Activated CD4-positive, alpha-beta T cell treated with anti-CD3 and anti-CD28 coated beads, Interleukin-2, amount 50 U/mL, for 24 hours (primary cell): ENCODE measurements at regions not wholly inside any gene's neighbourhood (a gene's known extent, or its start where the extent isn't known, plus 50 kb on each side); places are given as distances from the start of the nearest gene placed in this dataset.
"Not testable (repeated sequence)": the region's sequence is repeated elsewhere in the genome, so short reads cannot be mapped to it uniquely, and the experiment has no call there.

Experiments used
- DNase-seq, 2 donors: peaks; one replicate each; pipeline ENCODE4 v3.0.0-alpha.2; 2020; ENCODE audit warnings: low read depth in 1 of 2, low spot score in 1 of 2

DNA sequence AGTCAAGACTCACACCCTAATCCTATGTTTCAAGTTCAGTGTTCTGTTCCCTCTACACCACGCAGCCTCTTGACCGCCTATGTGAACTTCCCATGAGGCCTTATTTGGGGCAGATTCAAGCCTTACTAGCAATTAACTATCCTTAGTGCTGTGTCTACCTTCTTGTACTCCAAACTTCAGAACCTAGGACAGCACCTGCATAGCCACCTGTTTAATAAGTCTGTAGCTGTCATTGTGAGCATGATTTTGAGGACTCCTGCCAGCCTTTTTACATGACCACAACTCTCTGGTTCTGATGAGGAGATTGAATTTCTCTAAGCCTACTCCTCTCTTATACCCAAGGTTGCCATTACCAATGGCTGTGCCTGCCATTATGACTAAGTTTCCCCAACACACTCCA lies 50.8 kb upstream of the PCSK1 start:
- no peak for DNase-seq

DNA sequence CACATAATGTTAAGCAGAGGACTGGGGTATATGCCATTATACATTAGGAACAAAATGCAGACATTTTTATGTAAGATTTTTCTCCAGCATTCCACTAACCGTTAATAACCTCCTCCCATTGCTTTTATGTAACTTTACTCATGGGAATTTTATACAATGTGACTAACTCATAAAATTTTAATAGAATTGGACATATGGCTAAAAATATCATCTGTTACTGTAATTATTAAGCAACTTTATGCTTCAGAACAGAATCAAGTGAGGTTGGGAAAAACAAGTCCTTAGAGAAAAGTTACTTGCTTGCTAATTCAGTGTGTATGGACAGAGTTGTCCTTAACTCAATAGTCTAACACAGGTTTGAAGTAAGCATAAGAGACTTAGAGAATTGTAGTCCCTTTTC lies 54.8 kb upstream of the PCSK1 start:
- DNase-seq: no peak

DNA sequence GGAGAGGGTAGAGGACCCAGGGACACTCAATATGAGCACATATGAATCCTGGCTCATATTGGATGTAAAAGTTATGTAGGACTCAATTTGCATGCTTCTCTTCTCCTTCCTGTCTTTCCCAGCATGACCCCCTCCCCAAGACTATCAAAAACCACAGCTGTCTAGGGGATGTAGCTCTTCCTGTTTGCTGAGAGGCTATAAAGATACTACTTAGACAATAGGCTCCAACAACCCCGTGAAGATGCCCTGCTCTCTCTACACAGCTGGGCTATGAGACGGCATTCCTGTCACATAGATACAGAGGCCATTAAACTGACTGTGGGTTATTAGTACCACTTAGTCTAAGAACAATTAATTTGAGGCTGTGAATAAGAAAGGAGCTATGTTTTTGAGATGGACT lies 56.5 kb upstream of the PCSK1 start:
- no peak for DNase-seq

DNA sequence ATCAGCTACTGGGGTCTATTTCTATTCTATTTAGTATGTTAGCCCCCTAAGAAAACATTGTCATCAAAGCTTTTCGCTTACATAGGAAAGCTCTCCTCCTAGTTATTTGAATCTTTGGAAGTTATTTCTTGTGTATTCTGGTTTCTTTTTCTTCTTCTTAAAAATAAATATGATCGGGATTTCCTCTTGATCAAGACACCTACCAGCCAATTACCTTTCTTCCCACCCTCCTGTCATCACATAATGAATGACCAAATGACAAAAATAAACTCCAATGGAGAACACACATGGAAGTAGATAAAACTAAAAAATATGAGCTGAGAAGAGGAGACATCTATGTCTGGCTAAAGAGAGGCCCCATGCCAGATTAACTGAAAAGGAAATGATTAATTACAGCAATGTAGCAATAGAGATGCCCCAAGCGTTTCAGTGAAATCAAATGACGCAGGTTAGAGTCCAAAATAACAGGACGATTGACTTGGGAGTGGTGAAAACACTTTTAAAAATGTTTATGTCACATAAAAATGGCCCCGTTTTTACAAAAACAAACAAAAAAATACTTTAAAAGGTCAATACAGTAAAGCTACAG lies 59.5 kb upstream of the PCSK1 start:
- no peak for DNase-seq

DNA sequence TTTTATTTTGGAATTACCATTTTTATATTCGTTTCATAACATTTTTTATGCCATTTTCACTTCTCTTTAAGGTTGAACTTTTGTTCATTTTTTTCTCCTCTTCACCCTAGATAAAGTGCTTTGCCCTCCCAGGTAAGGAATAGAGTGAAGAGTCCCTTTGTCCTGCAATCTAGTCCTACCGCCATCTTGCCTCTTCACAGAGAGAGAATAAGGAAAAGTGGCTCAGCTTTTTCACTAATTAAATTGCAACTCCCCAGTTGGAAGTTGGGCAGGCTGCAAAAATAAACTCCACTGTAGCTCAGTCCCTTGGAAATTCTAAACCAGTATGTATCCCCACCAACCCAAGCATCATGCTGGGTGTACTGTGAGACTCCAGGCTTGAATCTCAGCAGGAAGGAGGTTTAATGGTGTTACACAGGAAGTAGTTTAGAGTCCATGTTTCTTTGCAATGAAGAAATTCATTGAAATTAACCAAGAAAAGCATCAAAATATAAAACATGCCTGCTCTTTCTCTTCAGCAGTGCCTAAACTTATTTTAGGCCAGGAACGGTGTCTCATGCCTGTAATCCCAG lies 60.3 kb upstream of the PCSK1 start:
- no peak for DNase-seq

DNA sequence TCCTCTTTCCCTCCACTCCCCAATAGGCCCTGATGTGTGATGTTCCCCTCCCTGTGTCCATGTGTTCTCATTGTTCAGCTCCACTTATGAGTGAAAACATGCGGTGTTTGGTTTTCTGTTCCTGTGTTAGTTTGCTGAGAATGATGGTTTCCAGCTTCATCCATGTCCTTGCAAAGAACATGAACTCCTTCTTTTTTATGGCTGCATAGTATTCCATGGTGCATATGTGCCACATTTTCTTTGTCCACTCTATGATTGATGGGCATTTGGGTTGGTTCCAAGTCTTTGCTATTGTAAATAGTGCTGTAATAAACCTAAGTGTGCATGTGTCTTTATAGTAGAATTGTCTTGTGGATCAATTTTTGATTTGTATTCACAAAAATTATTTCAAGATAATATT lies 62.4 kb upstream of the PCSK1 start:
- not testable (repeated sequence) for DNase-seq

DNA sequence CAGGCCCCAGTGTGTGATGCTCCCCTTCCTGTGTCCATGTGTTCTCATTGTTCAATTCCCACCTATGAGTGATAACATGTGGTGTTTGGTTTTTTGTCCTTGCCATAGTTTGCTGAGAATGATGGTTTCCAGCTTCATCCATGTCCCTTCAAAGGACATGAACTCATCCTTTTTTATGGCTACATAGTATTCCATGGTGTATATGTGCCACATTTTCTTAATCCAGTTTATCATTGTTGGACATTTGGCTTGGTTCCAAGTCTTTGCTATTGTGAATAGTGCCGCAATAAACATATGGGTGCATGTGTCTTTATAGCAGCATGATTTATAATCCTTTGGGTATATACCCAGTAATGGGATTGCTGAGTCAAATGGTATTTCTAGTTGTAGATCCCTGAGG lies 64.0 kb upstream of the PCSK1 start:
- DNase-seq: not testable (repeated sequence)

DNA sequence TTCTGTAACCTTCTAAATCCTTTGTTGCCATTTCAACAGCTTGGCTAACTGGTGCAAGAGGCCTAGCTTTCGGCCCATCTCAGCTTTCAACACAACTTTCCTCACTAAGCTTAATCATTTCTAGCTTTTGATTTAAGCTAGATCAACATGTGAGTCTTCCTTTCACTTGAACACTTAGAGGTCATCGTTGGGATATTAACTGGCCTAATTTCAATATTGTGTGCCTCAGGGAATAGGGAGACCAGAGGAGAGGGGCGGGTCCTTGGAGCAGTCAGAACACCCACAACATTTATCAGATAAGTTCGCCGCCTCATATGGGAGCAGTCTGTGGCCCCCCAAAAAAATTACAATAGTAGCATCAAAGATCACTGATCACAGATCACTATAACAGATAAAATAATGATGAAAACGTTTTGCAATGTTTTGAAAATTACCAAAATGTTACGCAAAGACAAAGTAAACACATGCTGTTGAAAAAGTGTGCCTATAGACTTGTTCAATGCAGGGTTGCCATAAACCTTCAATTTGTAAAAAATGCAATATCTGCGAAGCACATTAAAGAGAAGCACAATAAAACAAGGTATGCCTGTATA lies 66.8 kb upstream of the PCSK1 start:
- DNase-seq: no peak

DNA sequence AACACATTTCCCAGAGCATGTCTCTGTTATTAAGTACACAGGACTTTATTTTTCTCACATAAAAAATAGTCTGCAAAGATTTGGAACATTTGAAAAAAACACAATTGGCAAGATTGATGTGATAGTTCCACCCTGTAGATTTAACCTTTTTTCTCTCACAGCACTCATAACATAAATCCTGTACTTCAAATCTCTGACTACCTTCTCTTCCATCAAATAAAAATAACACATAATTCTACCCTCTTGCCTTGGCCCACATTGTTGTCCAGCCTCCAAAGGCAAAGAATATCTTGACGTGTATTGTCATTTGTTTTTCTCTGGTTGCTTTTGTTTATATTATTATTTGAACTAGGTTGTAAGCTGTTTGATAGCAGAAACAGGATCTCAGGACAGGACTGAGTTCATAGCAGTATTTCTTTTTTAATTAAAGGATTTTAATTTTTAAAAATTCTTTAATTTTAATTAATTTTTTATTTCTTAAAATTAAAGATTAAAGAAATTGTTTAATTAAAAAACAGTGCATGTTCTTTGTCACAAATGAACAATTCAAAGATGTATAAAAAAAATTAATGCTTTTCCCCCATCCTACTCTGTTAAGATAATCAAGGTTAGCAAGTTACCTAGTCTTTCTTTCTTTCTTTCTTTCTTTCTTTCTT lies 69.1 kb upstream of the PCSK1 start:
- DNase-seq: no peak

DNA sequence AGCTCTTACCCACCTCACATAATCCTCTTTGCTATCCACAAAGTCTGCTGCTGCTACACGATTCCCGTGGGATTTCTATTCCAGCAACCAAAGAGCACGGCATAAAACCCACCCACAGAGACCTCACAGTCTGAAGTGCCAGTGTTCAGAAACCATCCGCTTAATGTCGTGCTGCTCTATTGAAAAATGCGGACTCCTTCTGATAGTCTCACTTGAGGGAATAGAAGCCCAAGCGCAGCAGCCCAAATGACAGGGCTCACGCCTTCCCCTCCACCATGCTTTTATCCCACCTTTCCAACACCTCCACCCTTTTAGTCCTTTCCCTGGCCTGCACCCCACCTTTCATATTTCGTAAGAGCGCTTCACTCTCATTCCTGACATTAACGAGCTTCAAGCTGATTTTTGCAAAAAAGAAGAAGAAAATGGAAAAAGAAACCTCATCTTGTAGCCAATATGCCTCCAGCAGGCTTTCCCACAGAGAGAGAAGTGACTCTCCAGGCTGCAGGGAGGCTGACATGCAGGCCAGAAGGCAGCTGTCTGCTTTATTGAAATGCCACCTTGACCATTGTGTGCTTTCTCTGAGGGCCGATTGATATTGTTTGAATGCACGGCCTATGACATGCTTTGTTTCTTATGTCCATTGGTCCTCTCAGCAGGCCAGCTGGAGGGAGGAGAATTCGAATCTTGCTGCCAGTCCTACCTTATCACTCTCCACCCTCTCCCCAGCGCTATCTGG lies 70.6 kb upstream of the PCSK1 start:
- no peak for DNase-seq

DNA sequence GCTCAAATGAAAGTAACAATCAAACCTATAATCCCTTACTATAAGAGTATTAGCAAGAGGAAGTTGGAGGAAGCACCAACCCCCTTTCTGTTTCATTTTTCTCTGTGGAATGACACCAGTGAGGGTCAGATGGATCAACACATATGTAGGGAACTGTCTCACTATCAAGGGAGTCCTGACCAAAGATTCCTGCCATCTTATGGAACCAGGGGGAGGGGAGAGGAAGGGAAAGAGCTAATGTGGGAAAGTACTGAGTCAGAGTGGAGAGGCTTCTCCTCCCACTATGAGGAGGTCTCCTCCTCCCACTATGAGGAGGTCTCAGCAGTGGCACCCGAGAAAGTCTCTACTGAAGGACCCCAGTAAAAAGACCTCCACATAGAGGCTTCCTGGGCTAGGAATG lies 73.3 kb upstream of the PCSK1 start:
- no peak for DNase-seq

DNA sequence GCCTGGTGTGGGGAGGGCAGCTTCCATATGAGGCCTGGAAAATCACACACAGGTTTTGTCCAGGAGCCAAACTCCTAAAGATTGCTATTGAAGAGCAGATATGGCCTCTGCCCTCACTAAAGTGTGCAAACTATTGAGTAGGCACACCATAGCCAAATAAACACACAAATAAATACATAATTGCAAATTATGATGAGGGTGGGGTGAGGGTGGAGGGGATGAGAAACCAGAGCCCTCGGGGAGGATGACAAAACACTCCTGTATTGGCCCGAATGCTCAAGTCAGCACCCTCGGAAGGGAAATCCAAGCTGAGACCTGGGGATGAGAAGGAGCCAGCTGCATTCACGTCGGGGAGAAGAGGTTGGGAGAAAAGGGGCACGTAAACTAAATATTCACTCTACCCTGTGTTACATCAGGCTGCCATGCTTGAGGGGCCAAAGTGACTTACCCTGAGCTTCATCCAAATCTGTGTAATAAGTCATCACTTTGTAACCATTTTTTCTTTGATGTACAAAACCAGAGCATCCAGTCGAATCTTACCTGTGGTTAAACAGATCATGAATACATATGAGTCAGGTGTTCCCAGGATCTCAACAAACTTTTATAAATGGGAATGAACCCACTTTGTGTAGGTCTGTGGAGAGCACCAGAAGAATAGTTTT lies 73.9 kb upstream of the PCSK1 start:
- DNase-seq: no peak

DNA sequence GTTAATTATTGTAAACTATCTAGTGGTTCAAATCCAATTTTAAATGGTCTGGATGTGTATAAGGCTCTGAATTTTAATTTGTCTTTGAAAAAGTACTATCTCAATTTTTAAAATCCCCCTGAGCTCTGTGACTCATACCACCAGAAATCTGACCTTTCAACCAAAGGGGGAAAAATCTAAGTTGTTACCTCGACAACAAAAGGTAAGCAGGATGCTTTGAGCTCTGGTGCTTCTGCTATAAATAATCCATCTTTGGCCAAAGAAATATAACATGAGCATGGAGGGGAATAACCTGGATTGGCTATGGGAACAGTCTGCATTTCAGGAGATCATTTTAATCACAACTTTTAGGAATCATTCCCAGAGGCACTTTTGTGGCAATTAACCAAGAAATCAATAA lies 76.3 kb upstream of the PCSK1 start:
- DNase-seq: no peak

DNA sequence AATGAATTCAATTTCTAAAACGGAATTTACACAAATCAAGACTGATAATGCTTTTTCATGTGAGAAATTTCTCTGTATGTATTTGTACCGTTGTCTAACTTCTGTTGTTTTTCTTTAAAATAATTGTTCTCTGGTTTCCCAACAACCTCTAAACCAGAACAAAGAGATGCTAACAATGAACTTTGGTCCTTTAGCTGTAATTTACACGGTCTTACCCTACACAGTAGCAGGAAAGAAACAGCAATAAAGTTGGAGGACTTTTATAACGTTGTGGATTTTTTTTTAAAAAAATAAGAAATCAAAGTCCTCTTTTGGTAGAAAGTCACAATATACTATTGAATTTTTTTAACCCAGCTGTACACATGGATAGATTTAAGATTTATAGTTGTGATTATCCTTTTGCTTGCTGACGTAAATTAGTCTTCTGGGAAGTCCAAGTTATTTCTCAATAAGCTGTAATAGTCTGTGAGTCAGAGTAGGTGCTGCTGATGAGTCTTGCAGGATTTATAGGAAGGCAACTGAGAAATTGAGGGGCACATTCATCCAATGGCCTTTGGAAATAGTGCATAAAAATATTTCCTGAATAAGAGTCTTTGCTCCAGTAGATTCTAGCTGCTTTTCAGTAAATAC lies 76.8 kb upstream of the PCSK1 start:
- DNase-seq: no peak

DNA sequence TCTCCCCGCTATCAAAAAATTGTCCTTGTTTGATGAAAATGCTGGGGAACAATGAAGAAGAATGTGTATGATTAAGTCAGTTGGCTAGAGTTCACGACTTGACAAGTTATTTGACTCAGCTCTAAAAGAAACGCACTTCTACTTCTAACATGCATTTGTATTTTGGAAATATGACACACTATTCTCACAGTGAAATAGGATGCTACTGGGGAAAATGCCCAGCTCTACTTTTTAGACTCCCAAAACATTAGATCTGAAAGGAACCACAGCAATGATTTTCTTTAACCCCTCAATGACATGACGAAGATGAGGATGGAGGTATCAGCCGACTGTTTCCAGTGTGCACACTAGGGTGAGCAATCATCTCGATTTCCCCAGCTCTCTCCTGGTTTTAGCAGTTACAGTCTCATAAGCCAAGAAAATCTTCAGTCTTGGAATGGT lies 83.6 kb upstream of the PCSK1 start:
- DNase-seq: no peak

DNA sequence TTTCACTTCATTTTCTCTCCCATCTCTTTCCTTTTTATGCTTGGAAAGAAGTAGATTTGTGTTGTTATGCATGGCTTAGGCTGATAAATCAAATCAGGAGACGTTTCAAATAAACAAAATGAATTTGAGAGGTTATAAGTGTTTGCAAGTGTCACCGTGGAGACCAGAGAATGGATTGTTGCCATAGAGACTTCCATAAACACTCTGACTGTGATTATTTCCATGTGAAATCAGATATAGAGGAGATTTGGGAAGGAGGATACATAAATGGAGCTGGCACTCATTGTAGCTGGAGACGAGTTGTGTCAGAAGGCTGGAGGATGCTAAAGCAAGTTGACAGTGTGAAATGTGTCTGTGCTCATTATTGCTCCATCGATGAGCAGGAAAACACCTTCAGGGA lies 84.2 kb upstream of the PCSK1 start:
- no peak for DNase-seq

DNA sequence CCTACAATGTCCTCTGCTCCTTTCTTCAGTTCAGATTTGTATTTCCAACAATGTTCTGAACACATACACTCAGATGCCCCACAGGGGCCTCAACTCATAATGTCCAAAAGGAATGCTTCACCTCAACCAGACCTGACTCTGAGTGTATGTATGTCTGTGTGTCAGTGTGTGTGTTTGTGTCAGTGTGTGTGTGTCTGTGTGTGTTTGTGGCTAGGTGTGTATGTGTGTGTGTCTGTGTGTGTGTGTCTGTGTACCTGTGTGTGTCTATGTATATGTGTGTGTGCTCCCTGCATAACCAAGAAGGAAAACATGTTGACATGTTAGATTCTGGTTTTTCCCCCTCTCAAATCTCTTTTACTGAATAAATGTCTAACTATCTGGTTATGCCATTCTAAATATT lies 87.3 kb upstream of the PCSK1 start:
- no peak for DNase-seq

DNA sequence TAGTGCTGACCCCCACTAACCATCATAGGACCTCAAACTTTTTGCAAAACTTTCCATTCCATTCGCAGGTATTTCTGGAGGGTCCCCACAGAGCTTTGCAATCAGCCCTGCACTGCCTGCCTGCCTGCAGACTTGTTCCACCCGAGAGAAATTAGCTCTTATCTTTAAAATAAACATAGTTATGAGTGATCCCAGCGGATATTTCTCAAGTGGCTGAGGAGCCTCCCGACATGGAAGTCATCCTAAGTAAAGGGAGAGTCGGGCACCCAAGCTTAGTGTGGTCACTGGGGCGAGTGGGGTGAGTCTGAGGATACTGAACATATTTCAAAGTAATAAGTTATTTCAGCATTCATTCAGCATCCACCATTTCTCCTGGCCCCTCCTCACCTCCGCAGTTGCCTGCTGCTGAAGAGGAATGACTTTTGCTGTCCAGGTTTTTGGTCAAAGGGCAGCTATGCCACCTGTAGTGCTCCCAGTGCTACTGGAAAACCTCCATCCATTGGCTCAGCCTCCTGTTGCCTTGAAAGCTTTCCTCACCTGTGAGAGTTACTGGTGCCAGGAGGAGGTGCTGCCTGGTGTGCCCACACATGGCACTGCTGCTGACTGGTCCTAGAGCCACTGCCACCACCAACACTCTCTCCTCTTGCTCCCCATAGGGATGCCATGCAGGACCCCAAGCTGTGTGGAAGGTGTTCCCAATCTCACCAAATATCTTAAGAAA lies 89.7 kb upstream of the PCSK1 start:
- no peak for DNase-seq

DNA sequence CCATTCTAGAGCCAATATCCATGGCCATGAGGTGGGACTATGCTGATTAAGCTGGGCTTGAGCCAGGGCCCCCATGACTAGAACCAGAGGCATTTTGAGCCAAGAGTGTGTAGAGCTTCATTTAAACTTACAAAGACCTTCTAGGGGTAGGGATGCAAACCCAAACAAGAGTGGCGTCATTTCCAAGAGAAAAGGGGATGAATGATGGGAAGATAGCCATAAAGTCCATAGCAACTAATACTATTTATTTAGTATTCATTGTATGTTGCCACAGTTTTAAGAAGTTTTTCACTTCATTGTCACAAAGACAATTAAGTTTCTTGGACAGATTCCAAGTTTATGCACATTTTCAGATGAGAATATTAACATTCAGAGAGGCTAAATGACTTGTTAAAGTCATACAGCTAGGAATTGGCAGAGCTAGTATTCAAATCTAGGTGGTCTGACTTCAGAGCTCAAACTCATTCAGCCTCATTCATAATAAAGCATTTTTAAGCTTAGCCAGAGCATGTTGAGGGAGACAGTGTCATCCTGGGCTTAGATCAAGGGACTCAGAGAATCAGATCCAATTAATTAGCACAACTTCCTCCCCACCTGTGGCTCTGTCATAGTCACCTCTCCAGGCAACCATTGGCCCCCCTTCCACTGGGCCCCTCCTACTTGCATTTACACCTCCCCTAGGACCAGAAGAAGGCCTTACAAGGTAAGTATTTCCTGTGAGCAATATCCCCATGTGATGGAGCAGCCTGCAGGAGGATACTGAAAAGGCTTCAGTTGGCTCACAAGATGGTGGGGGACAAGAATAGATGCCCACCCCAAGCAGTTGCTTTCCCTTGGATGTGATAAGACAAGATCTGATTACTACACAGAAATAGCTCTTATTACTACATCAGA lies 95.0 kb upstream of the PCSK1 start:
- no peak for DNase-seq
